ENCODE measurements at regions not wholly inside any gene's neighbourhood (a gene's known extent, or its start where the extent isn't known, plus 50 kb on each side); places are given as distances from the start of the nearest gene placed in this dataset.
"Not testable (repeated sequence)": the region's sequence is repeated elsewhere in the genome, so short reads cannot be mapped to it uniquely, and the experiment has no call there.

- H3K9me3 ChIP-seq (ENCODE audit: control insufficient read depth, low read length); H3K36me3 ChIP-seq (ENCODE audit: control insufficient read depth, insufficient read depth, low read length): not testable (repeated sequence)
- WGBS, 2 experiments, result 92 to 95% methylated on average over 3 of the region's 3 CpGs
Measured at GRCh38 chr4:148637453-148637852, 195.2 kb upstream of the NR3C2 start.

DNA sequence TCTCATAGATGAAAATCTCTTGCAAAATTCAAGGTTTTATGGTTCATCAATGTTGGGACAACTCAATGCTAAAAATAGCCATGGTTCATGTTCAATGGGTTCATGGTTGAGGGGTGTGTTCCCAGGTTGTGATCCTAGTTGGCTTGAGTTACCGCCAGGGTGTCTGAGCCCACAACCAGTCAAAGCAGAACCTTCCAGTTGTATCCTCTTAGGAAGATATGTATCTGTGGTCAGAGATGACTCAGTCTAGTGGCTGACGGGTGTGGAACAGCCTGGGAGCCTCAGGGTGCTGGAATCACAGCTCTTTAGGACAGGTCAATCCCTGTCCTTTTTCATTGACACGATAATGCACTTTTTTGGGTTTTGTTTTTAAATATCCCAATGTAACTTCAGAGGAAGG is 192.3 kb upstream of the NR3C2 start:
- Histone ChIP-seq H3K9me3 (ENCODE audit: control insufficient read depth, low read length) (no peaks in the 10 kb centered on the region), H3K36me3 (ENCODE audit: control insufficient read depth, insufficient read depth, low read length) (no peaks in the 10 kb centered on the region), H3K27ac (ENCODE audit: insufficient read depth, low read depth, low read length, poor library complexity, severe bottlenecking) (no peak overlapping the region), H3K4me3 (ENCODE audit: insufficient read depth, low read depth, low read length) (no peak overlapping the region), H3K4me1 (ENCODE audit: control insufficient read depth, insufficient read depth, low read length) (no peaks in the 10 kb centered on the region), H3K27me3 (ENCODE audit: control insufficient read depth, insufficient read depth, low read length, poor library complexity, severe bottlenecking) (no peaks in the 10 kb centered on the region)
- 92 to 94% methylated on average over 3 of the region's 3 CpGs for WGBS, 2 experiments

More at GRCh38 chr4:148637453-148637852, 195.2 kb upstream of the NR3C2 start:
- not testable (repeated sequence) for H3K4me1 ChIP-seq (ENCODE audit: control insufficient read depth, insufficient read depth, low read length); H3K27me3 ChIP-seq (ENCODE audit: control insufficient read depth, insufficient read depth, low read length, poor library complexity, severe bottlenecking); H3K4me3 ChIP-seq (ENCODE audit: insufficient read depth, low read depth, low read length); H3K27ac ChIP-seq (ENCODE audit: insufficient read depth, low read depth, low read length, poor library complexity, severe bottlenecking)

DNA sequence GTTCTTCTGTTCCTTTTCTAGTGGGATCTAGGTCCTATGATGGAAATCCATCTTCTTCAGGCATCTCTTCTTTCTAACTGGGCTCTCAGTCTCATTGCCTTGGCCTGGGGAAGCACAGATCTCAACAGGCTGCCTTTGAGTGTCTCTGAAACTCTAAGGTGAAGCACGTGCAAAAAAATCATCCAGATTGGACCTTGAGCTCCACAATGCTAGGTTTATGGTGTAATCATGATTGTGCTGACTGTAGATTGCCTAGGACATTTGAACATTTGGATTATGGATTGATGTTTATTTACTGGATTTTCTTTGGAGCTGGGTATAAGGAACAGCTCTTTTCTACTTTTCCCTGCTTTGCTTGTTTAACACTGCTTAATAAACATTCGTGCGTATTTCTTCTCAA is 191.5 kb upstream of the NR3C2 start:
- Histone ChIP-seq H3K4me3 (ENCODE audit: insufficient read depth, low read depth, low read length) (no peak overlapping the region), H3K4me1 (ENCODE audit: control insufficient read depth, insufficient read depth, low read length) (no peaks in the 10 kb centered on the region), H3K27me3 (ENCODE audit: control insufficient read depth, insufficient read depth, low read length, poor library complexity, severe bottlenecking) (no peaks in the 10 kb centered on the region), H3K27ac (ENCODE audit: insufficient read depth, low read depth, low read length, poor library complexity, severe bottlenecking) (no peak overlapping the region), H3K36me3 (ENCODE audit: control insufficient read depth, insufficient read depth, low read length) (no peaks in the 10 kb centered on the region), H3K9me3 (ENCODE audit: control insufficient read depth, low read length) (no peaks in the 10 kb centered on the region)
- WGBS, 2 experiments, result 94 to 97% methylated on average over 3 of the region's 3 CpGs

GRCh38 chr4:148632476-148632875 is 190.3 kb upstream of the NR3C2 start:
- Histone ChIP-seq H3K36me3 (ENCODE audit: control insufficient read depth, insufficient read depth, low read length) (no peaks in the 10 kb centered on the region), H3K4me1 (ENCODE audit: control insufficient read depth, insufficient read depth, low read length) (no peaks in the 10 kb centered on the region), H3K27me3 (ENCODE audit: control insufficient read depth, insufficient read depth, low read length, poor library complexity, severe bottlenecking) (no peaks in the 10 kb centered on the region), H3K4me3 (ENCODE audit: insufficient read depth, low read depth, low read length) (no peak overlapping the region), H3K27ac (ENCODE audit: insufficient read depth, low read depth, low read length, poor library complexity, severe bottlenecking) (no peak overlapping the region), H3K9me3 (ENCODE audit: control insufficient read depth, low read length) (no peaks in the 10 kb centered on the region)
- WGBS, 2 experiments, result 100% methylated on average over 1 of the region's 2 CpGs; no CpG with 5 or more reads in 1 of the 2 experiments

DNA sequence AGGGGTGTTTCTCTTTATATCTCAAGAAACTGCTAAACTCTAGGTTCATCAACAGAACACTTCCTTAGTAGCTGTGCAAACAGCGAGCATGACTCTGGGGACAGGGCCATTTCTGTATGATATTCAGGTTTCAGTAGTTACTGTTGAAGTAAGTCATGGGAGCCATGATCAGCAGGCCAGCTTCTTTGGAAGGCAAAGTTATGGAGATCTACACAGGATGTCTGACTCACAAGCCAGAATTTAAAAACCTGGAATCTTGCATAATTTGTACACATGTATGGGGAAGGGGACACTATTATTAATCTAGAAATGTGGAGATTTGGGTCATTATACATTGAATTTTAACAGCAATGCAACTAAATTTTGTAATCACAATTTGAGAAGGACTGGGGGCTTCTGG is 187.8 kb upstream of the NR3C2 start:
- Histone ChIP-seq H3K4me3 (ENCODE audit: insufficient read depth, low read depth, low read length) (no peak overlapping the region), H3K27me3 (ENCODE audit: control insufficient read depth, insufficient read depth, low read length, poor library complexity, severe bottlenecking) (no peaks in the 10 kb centered on the region), H3K4me1 (ENCODE audit: control insufficient read depth, insufficient read depth, low read length) (no peaks in the 10 kb centered on the region), H3K36me3 (ENCODE audit: control insufficient read depth, insufficient read depth, low read length) (no peaks in the 10 kb centered on the region), H3K27ac (ENCODE audit: insufficient read depth, low read depth, low read length, poor library complexity, severe bottlenecking) (no peak overlapping the region), H3K9me3 (ENCODE audit: control insufficient read depth, low read length) (no peaks in the 10 kb centered on the region)
- 100% methylated on average over 1 of the region's 1 CpG for WGBS, 2 experiments

DNA sequence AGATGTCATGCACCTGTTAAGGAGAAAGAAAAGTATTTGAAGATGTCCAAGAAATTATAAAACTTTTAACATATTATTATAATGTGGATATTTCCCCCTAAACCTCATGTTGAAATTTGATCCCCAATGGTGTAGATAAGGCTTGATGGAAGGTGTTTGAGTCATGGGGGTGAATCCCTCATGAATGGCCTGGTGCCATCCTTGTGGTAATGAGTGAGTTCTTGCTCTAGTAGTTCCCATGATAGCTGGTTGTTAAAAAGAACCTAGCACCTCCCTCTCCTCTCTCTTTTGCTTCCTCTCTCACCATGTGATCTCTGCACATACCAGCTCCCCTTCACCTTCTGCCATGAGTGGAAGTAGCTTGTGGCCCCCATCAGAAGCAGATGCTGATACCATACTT is 176.6 kb upstream of the NR3C2 start:
- no peaks in the 10 kb centered on the region for H3K4me1 ChIP-seq (ENCODE audit: control insufficient read depth, insufficient read depth, low read length)
- no peak overlapping the region for H3K4me3 ChIP-seq (ENCODE audit: insufficient read depth, low read depth, low read length)
- no peaks in the 10 kb centered on the region for H3K36me3 ChIP-seq (ENCODE audit: control insufficient read depth, insufficient read depth, low read length)
- H3K9me3 ChIP-seq (ENCODE audit: control insufficient read depth, low read length), result no peaks in the 10 kb centered on the region
- no peak overlapping the region for H3K27ac ChIP-seq (ENCODE audit: insufficient read depth, low read depth, low read length, poor library complexity, severe bottlenecking)
- no peaks in the 10 kb centered on the region for H3K27me3 ChIP-seq (ENCODE audit: control insufficient read depth, insufficient read depth, low read length, poor library complexity, severe bottlenecking)

GRCh38 chr4:148608968-148609367 is 166.8 kb upstream of the NR3C2 start:
- Histone ChIP-seq H3K27me3 (ENCODE audit: control insufficient read depth, insufficient read depth, low read length, poor library complexity, severe bottlenecking) (no peaks in the 10 kb centered on the region), H3K4me1 (ENCODE audit: control insufficient read depth, insufficient read depth, low read length) (no peaks in the 10 kb centered on the region), H3K27ac (ENCODE audit: insufficient read depth, low read depth, low read length, poor library complexity, severe bottlenecking) (no peak overlapping the region), H3K4me3 (ENCODE audit: insufficient read depth, low read depth, low read length) (no peak overlapping the region), H3K36me3 (ENCODE audit: control insufficient read depth, insufficient read depth, low read length) (no peaks in the 10 kb centered on the region), H3K9me3 (ENCODE audit: control insufficient read depth, low read length) (no peaks in the 10 kb centered on the region)
- WGBS, 2 experiments, result 97 to 100% methylated on average over 4 of the region's 4 CpGs

DNA sequence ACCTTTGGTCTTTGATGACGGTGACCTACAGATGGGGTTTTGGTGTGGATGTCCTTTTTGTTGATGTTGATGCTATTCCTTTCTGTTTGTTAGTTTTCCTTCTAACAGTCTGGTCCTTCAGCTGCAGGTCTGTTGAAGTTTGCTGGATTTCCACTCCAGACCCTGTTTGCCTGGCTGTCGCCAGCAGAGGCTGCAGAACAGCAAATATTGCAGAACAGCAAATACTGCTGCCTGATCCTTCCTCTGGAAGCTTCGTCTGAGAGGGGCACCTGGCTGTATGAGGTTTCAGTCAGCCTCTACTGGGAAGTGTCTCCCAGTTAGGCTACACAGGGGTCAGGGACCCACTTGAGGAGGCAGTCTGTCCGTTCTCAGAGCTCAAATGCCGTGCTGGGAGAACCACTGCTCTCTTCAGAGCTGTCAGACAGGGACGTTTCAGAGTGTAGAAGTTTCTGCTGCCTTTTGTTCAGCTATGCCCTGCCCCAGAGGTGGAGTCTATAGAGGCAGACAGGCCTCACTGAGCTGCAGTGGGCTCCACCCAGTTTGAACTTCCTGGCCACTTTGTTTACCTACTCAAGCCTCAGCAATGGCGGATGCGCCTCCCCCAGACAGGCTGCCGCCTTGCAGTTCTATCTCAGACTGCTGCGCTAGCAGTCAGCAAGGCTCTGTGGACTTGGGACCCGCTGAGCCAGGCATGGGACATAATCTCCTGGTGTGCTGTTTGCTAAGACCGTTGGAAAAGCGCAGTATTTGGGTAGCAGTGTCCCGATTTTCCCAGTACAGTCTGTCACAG is 156.4 kb upstream of the NR3C2 start:
- not testable (repeated sequence) for H3K27ac ChIP-seq (ENCODE audit: insufficient read depth, low read depth, low read length, poor library complexity, severe bottlenecking); H3K4me1 ChIP-seq (ENCODE audit: control insufficient read depth, insufficient read depth, low read length); H3K4me3 ChIP-seq (ENCODE audit: insufficient read depth, low read depth, low read length); H3K27me3 ChIP-seq (ENCODE audit: control insufficient read depth, insufficient read depth, low read length, poor library complexity, severe bottlenecking); H3K9me3 ChIP-seq (ENCODE audit: control insufficient read depth, low read length); H3K36me3 ChIP-seq (ENCODE audit: control insufficient read depth, insufficient read depth, low read length)
- WGBS, 2 experiments, result 92 to 94% methylated on average over 14 of the region's 14 CpGs

GRCh38 chr4:148589182-148589581 is 147.0 kb upstream of the NR3C2 start:
- Histone ChIP-seq H3K4me1 (ENCODE audit: control insufficient read depth, insufficient read depth, low read length) (no peaks in the 10 kb centered on the region), H3K27me3 (ENCODE audit: control insufficient read depth, insufficient read depth, low read length, poor library complexity, severe bottlenecking) (no peaks in the 10 kb centered on the region), H3K36me3 (ENCODE audit: control insufficient read depth, insufficient read depth, low read length) (no peaks in the 10 kb centered on the region), H3K27ac (ENCODE audit: insufficient read depth, low read depth, low read length, poor library complexity, severe bottlenecking) (no peak overlapping the region), H3K4me3 (ENCODE audit: insufficient read depth, low read depth, low read length) (no peak overlapping the region), H3K9me3 (ENCODE audit: control insufficient read depth, low read length) (no peaks in the 10 kb centered on the region)
- 87 to 94% methylated on average over 4 of the region's 4 CpGs for WGBS, 2 experiments

GRCh38 chr4:148575577-148575976 is 133.4 kb upstream of the NR3C2 start:
- Histone ChIP-seq H3K9me3 (ENCODE audit: control insufficient read depth, low read length) (no peaks in the 10 kb centered on the region), H3K4me1 (ENCODE audit: control insufficient read depth, insufficient read depth, low read length) (no peaks in the 10 kb centered on the region), H3K36me3 (ENCODE audit: control insufficient read depth, insufficient read depth, low read length) (no peaks in the 10 kb centered on the region), H3K27me3 (ENCODE audit: control insufficient read depth, insufficient read depth, low read length, poor library complexity, severe bottlenecking) (no peaks in the 10 kb centered on the region), H3K4me3 (ENCODE audit: insufficient read depth, low read depth, low read length) (no peak overlapping the region), H3K27ac (ENCODE audit: insufficient read depth, low read depth, low read length, poor library complexity, severe bottlenecking) (no peak overlapping the region)
- WGBS, 2 experiments, result 84 to 96% methylated on average over 2 of the region's 2 CpGs

DNA sequence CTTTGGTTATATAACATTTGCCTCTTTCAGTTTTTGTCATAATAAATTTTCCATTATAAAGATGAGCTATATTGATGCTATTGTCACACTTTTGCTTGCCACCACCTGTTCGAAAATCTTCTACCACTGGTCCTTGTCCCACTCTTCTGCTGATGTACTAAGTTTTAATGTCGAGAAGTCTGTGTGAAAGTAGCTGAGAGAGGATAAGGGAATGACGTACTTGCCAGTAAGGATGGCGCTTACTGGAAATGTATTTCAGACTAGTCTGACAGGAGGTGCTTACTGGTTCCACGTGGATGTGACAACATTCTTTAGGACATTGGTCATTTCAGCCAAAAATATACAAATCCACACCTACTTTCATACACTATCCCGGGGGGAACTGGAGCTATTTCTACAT is 132.7 kb upstream of the NR3C2 start:
- 87 to 89% methylated on average over 4 to 6 of the region's 6 CpGs for WGBS, 2 experiments
- Histone ChIP-seq H3K27ac (ENCODE audit: insufficient read depth, low read depth, low read length, poor library complexity, severe bottlenecking) (no peak overlapping the region), H3K4me1 (ENCODE audit: control insufficient read depth, insufficient read depth, low read length) (no peaks in the 10 kb centered on the region), H3K27me3 (ENCODE audit: control insufficient read depth, insufficient read depth, low read length, poor library complexity, severe bottlenecking) (no peaks in the 10 kb centered on the region), H3K36me3 (ENCODE audit: control insufficient read depth, insufficient read depth, low read length) (no peaks in the 10 kb centered on the region), H3K4me3 (ENCODE audit: insufficient read depth, low read depth, low read length) (no peak overlapping the region), H3K9me3 (ENCODE audit: control insufficient read depth, low read length) (no peaks in the 10 kb centered on the region)

Data from ectodermal cell (in vitro differentiated cells).